GM20000 (cell line): ENCODE measurements at regions not wholly inside any gene's neighbourhood (a gene's known extent, or its start where the extent isn't known, plus 50 kb on each side); places are given as distances from the start of the nearest gene placed in this dataset.

Experiments
- DNase-seq: peaks from one replicate; pipeline ENCODE4 v3.0.0; 2012; ENCODE audit warnings: low spot score
- CTCF ChIP-seq: IDR thresholded peaks from 2 replicates; pipeline ENCODE4 v1.5.1; 2012; ENCODE audit warnings: mild to moderate bottlenecking, control low read depth; ENCODE audit errors: extremely low read depth, missing control alignments

GRCh38 chr3:110457508-110457907 is 614.1 kb upstream of the NECTIN3 start:
- DNase-seq: no peak
- TF ChIP-seq CTCF: no peak

DNA sequence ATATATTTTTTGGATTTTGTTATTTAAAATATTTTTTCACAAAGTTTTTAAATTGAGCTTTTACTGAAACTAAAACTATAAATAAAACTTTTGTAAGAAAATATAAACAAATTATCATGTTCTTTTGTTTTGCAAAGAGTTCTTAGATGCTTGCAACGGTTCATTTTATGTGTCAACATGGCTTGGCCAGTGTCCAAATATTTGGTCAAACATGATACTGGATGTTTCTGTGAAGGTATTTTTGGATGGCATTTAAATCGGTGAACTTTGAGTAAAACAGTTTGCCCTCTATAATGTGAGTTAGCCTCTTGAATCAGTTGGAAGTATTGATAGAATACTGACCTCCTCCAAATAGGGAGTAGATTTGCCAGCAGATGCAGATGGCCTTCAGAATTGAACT is 612.6 kb upstream of the NECTIN3 start:
- DNase-seq: no peak
- no peak for TF ChIP-seq CTCF

GRCh38 chr3:110470310-110470709 is 601.3 kb upstream of the NECTIN3 start:
- DNase-seq: no peak
- no peak for TF ChIP-seq CTCF

GRCh38 chr3:110473405-110473804 is 598.2 kb upstream of the NECTIN3 start:
- TF ChIP-seq CTCF: no peak
- no peak for DNase-seq

DNA sequence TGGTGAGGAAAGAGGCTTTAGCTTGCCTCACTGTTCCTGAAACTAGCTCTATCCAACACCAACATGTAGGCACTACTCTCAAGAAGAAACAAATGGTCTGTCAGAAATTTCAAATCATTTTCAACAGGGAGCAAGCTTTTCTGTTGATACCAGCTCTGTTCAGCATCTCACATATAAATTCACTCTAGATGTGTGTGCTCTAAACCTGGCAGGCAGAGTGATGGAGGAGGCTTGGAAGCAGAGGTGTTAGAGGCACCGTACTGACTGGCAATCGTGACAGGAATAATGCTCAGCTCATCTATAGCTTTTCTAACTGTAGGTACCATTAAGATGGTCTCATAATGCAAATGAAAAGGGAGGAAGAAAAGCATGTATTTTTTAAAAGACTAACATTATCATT is 597.2 kb upstream of the NECTIN3 start:
- TF ChIP-seq CTCF: no peak
- DNase-seq: no peak

DNA sequence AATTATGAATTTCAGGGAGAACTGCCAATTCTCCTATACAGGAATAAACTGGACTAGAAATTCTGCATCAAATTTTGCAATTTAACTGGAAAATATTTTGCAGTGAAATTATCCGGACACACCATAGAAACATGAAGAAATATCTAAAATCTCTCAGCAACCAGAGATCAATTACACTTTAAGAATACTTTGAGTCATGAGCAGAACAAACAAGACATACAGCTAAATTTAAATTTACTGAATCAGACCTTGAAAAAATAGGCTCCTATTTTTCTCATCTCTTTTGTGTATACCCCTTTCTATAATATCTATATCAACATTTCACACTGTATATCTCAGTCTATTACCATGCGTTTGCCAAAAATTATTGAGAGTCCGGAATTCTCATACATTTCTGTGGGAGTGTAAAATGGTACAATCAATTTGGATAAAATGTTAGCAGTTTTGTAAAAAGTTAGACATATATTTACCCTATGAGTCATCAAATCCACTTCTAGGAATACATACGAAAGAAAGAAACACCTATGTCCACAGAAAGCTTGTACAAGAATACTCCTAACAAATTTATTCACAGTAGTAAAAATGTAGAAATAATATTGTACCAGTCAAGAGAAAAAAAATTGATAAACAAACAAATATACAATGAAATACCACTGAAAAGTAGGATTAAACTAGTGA is 593.1 kb upstream of the NECTIN3 start:
- no peak for TF ChIP-seq CTCF
- DNase-seq: no peak

DNA sequence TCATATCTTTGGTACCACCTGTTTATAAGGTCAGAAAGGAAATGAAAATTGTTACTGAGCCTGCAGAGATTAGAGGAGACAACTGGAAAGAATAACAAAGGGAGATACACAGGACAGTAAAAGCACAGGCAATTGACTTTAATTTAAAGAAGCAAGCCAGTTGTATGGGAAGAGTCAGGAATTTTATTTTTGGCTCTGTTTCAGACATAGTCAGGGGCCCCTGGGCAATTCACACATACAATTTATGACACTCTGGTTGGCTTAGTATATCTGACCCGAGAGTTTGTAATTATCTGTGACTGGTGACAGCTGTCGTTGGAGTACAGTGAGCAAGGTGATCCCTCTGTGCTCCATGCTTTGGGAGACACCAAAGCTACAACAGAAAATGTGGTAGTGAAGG is 591.9 kb upstream of the NECTIN3 start:
- no peak for TF ChIP-seq CTCF
- no peak for DNase-seq
